Stimulated activated naive CD8-positive, alpha-beta T cell treated with anti-CD3 and anti-CD28 coated beads, Interleukin-15, amount 100 ng/mL, for 72 hours (primary cell): ENCODE measurements at regions not wholly inside any gene's neighbourhood (a gene's known extent, or its start where the extent isn't known, plus 50 kb on each side); places are given as distances from the start of the nearest gene placed in this dataset.

Source experiments
- ATAC-seq: fragments of 150-1000 bp; cut with Tn5 transposase; 2 replicates; pipeline ENCODE4 v1.10.0; 2021; ENCODE audit warnings: mild to moderate bottlenecking, moderate library complexity
- DNase-seq, 2 donors: peaks; one replicate each; pipeline ENCODE4 v3.0.0; 2021 to 2022
- H3K27ac Mint-ChIP-seq, 2 donors: one replicate each; pipeline ENCODE4 v1.8.0; 2022; ENCODE audit warnings: mild to moderate bottlenecking in 2 of 2, mixed read lengths in 2 of 2, moderate library complexity in 2 of 2
- H3K27me3 Mint-ChIP-seq: one replicate; pipeline ENCODE4 v1.8.0; 2022; ENCODE audit warnings: mixed read lengths
- H3K4me1 Mint-ChIP-seq: one replicate; pipeline ENCODE4 v1.8.0; 2022; ENCODE audit warnings: mild to moderate bottlenecking, mixed read lengths
- H3K4me3 Mint-ChIP-seq, 2 donors: one replicate each; pipeline ENCODE4 v1.8.0; 2022; ENCODE audit warnings: mild to moderate bottlenecking in 2 of 2, mixed read lengths in 2 of 2, moderate library complexity in 1 of 2
- H3K9me3 Mint-ChIP-seq, 2 donors: one replicate each; pipeline ENCODE4 v1.8.0; 2022; ENCODE audit warnings: mixed read lengths in 2 of 2

GRCh38 chr11:111444040-111444439 lies 65.0 kb upstream of the POU2AF1 start:
- Mint-ChIP-seq H3K27me3 (peaks cover 7% of the 10 kb centered on the region), H3K4me1 (peaks cover 31% of the 10 kb centered on the region), H3K4me3 (no peak overlapping the region), H3K27ac (peak overlapping the region in 1 of 2 donors; percentile 70), H3K9me3 (no peaks in the 10 kb centered on the region)
- no peak for DNase-seq
- no peak for ATAC-seq

GRCh38 chr11:111443640-111444039 lies 64.6 kb upstream of the POU2AF1 start:
- Mint-ChIP-seq H3K4me3 (no peak overlapping the region), H3K27ac (peak overlapping the region in 1 of 2 donors; percentile 70), H3K4me1 (peaks cover 31% of the 10 kb centered on the region), H3K9me3 (no peaks in the 10 kb centered on the region), H3K27me3 (peaks cover 7% of the 10 kb centered on the region)
- ATAC-seq (no peak), DNase-seq (no peak)

GRCh38 chr11:111443032-111443431 lies 64.0 kb upstream of the POU2AF1 start:
- ATAC-seq (no peak), DNase-seq (no peak)
- no peak overlapping the region for H3K27ac Mint-ChIP-seq
- no peak overlapping the region for H3K4me3 Mint-ChIP-seq
- peaks cover 31% of the 10 kb centered on the region for H3K4me1 Mint-ChIP-seq
- H3K27me3 Mint-ChIP-seq = peaks cover 7% of the 10 kb centered on the region
- H3K9me3 Mint-ChIP-seq = no peaks in the 10 kb centered on the region

GRCh38 chr11:111441443-111441842 lies 62.4 kb upstream of the POU2AF1 start:
- no peaks in the 10 kb centered on the region for H3K9me3 Mint-ChIP-seq
- DNase-seq (no peak), ATAC-seq (peak; percentile 28)
- peaks cover 34% of the 10 kb centered on the region for H3K4me1 Mint-ChIP-seq
- no peak overlapping the region for H3K27ac Mint-ChIP-seq
- peaks cover 7% of the 10 kb centered on the region for H3K27me3 Mint-ChIP-seq
- H3K4me3 Mint-ChIP-seq = no peak overlapping the region

- H3K27ac Mint-ChIP-seq = no peak overlapping the region
- no peak overlapping the region for H3K4me3 Mint-ChIP-seq
- H3K9me3 Mint-ChIP-seq = no peaks in the 10 kb centered on the region
- ATAC-seq = no peak
- H3K4me1 Mint-ChIP-seq = peaks cover 25% of the 10 kb centered on the region
- peaks cover 7% of the 10 kb centered on the region for H3K27me3 Mint-ChIP-seq
- no peak for DNase-seq
Observed at GRCh38 chr11:111440416-111441205, 61.5 kb upstream of the POU2AF1 start.

- Mint-ChIP-seq H3K4me3 (no peak overlapping the region), H3K27me3 (peaks cover 7% of the 10 kb centered on the region), H3K4me1 (peaks cover 24% of the 10 kb centered on the region), H3K27ac (no peak overlapping the region), H3K9me3 (no peaks in the 10 kb centered on the region)
- no peak for ATAC-seq
- DNase-seq = no peak
Observed at GRCh38 chr11:111439901-111440300, 60.8 kb upstream of the POU2AF1 start.

GRCh38 chr11:111438846-111439520 lies 59.9 kb upstream of the POU2AF1 start:
- H3K9me3 Mint-ChIP-seq = no peaks in the 10 kb centered on the region
- no peak for DNase-seq
- peaks cover 24% of the 10 kb centered on the region for H3K4me1 Mint-ChIP-seq
- H3K27ac Mint-ChIP-seq = no peak overlapping the region
- H3K27me3 Mint-ChIP-seq = peaks cover 7% of the 10 kb centered on the region
- no peak for ATAC-seq
- H3K4me3 Mint-ChIP-seq = no peak overlapping the region

- Mint-ChIP-seq H3K9me3 (no peaks in the 10 kb centered on the region), H3K4me3 (no peak overlapping the region), H3K4me1 (peaks cover 24% of the 10 kb centered on the region), H3K27me3 (peaks cover 7% of the 10 kb centered on the region), H3K27ac (no peak overlapping the region)
- ATAC-seq (no peak), DNase-seq (no peak)
Observed at GRCh38 chr11:111438168-111438567, 59.1 kb upstream of the POU2AF1 start.

GRCh38 chr11:111435046-111435698 lies 56.1 kb upstream of the POU2AF1 start:
- no peak overlapping the region for H3K4me3 Mint-ChIP-seq
- H3K27ac Mint-ChIP-seq = no peak overlapping the region
- H3K27me3 Mint-ChIP-seq = peaks cover 7% of the 10 kb centered on the region
- H3K9me3 Mint-ChIP-seq = no peaks in the 10 kb centered on the region
- H3K4me1 Mint-ChIP-seq = peaks cover 11% of the 10 kb centered on the region
- DNase-seq = no peak
- no peak for ATAC-seq

GRCh38 chr11:111429066-111429506 lies 50.0 kb upstream of the POU2AF1 start:
- no peaks in the 10 kb centered on the region for H3K4me1 Mint-ChIP-seq
- peak; percentile 67 for ATAC-seq
- no peaks in the 10 kb centered on the region for H3K27me3 Mint-ChIP-seq
- H3K27ac Mint-ChIP-seq = peak overlapping the region in 1 of 2 donors; percentile 3
- no peaks in the 10 kb centered on the region for H3K9me3 Mint-ChIP-seq
- no peak overlapping the region for H3K4me3 Mint-ChIP-seq
- peak; percentile 55 to 70 for DNase-seq
